IMR-90 (cell line): ENCODE measurements at regions not wholly inside any gene's neighbourhood (a gene's known extent, or its start where the extent isn't known, plus 50 kb on each side); places are given as distances from the start of the nearest gene placed in this dataset.

Source experiments
- ATAC-seq: fragments of 200-7000 bp; cut with Tn5 transposase; 2 replicates; pipeline ENCODE4 v1.9.1; 2020; ENCODE audit warnings: low read depth, mild to moderate bottlenecking, moderate library complexity
- BruUV-seq: library from RNA; stranded (reverse); fragments of 400-500 nt; replicated peaks from 2 replicates; lab custom pipeline; 2021; lab: Mats Ljungman, UMichigan
- CTCF ChIA-PET: fragments of 300-600 bp; formaldehyde crosslinking; extraction: SDS; loops from one replicate; lab custom pipeline; 2021; ENCODE audit warnings: antibody characterized with exemption; lab: Yijun Ruan, JAX
- POLR2A ChIA-PET: fragments of 300-600 bp; sonication (Branson Sonifier 250); formaldehyde crosslinking; loops from one replicate; lab custom pipeline; 2022; ENCODE audit warnings: antibody characterized with exemption; ENCODE audit not compliant: unreplicated experiment; lab: Charles Lee
- DNase-seq: peaks from one replicate; pipeline ENCODE4 v3.0.0; 2013
- H2AFZ ChIP-seq: replicated peaks from 2 replicates; pipeline ENCODE3; 2013; ENCODE audit warnings: low read length, mild to moderate bottlenecking; ENCODE audit not compliant: poor library complexity
- H2AK5ac ChIP-seq: 2 replicates; pipeline ENCODE4 v1.6.1; 2013; ENCODE audit warnings: low read depth, low read length, inconsistent platforms
- H2AK9ac ChIP-seq: replicated peaks from 2 replicates; pipeline ENCODE3; 2013; ENCODE audit warnings: mild to moderate bottlenecking, low read depth, low read length, moderate library complexity; ENCODE audit not compliant: poor library complexity
- H2BK120ac ChIP-seq: 2 replicates; pipeline ENCODE4 v1.6.1; 2013; ENCODE audit warnings: low read depth, low read length, inconsistent platforms
- H2BK15ac ChIP-seq: 3 replicates; pipeline ENCODE4 v1.6.1; 2013; ENCODE audit warnings: low read depth, low read length, inconsistent platforms
- H2BK20ac ChIP-seq: 2 replicates; pipeline ENCODE4 v1.6.1; 2013; ENCODE audit warnings: low read depth, mild to moderate bottlenecking, inconsistent platforms, low read length, moderate library complexity
- H2BK5ac ChIP-seq: 2 replicates; pipeline ENCODE4 v1.6.1; 2013; ENCODE audit warnings: mild to moderate bottlenecking, low read depth, low read length, inconsistent platforms; ENCODE audit not compliant: poor library complexity, severe bottlenecking
- H3K14ac ChIP-seq: replicated peaks from 2 replicates; pipeline ENCODE4 v1.6.1; 2013; ENCODE audit warnings: low read depth, low read length, inconsistent platforms
- H3K18ac ChIP-seq: 2 replicates; pipeline ENCODE4 v1.6.1; 2013; ENCODE audit warnings: low read depth, low read length, control low read depth
- H3K23ac ChIP-seq: 2 replicates; pipeline ENCODE4 v1.6.1; 2013; ENCODE audit warnings: low read depth, low read length, inconsistent platforms
- H3K27ac ChIP-seq: 2 replicates; pipeline ENCODE4 v1.5.1; 2013; ENCODE audit warnings: mild to moderate bottlenecking, control low read depth, low read length; ENCODE audit not compliant: insufficient read depth
- H3K27me3 ChIP-seq: 2 replicates; pipeline ENCODE4 v1.6.1; 2013; ENCODE audit warnings: low read length; ENCODE audit not compliant: control insufficient read depth, insufficient read depth
- H3K36me3 ChIP-seq: 2 replicates; pipeline ENCODE4 v1.6.1; 2013; ENCODE audit warnings: low read length, mixed read lengths; ENCODE audit not compliant: control insufficient read depth, insufficient read depth
- H3K4ac ChIP-seq: 2 replicates; pipeline ENCODE4 v1.6.1; 2013; ENCODE audit warnings: low read depth, low read length, inconsistent platforms
- H3K4me1 ChIP-seq: 2 replicates; pipeline ENCODE4 v1.6.1; 2013; ENCODE audit warnings: low read length, mixed read lengths; ENCODE audit not compliant: control insufficient read depth, insufficient read depth
- H3K4me2 ChIP-seq: 2 replicates; pipeline ENCODE4 v1.6.1; 2013; ENCODE audit warnings: low read depth, mild to moderate bottlenecking, control low read depth, low read length, moderate library complexity
- H3K4me3 ChIP-seq: 2 replicates; pipeline ENCODE4 v1.5.1; 2013; ENCODE audit warnings: low read depth, mild to moderate bottlenecking, control low read depth, low read length, moderate library complexity; ENCODE audit not compliant: insufficient read depth
- H3K56ac ChIP-seq: 2 replicates; pipeline ENCODE4 v1.6.1; 2013; ENCODE audit warnings: low read length, inconsistent platforms; ENCODE audit not compliant: insufficient read depth; ENCODE audit errors: extremely low read depth
- H3K79me1 ChIP-seq, 2 experiments: 2 replicates each; pipeline ENCODE4 v1.6.1; 2013; ENCODE audit warnings: low read length in 2 of 2, inconsistent platforms in 1 of 2, low read depth in 1 of 2
- H3K9ac ChIP-seq: 2 replicates; pipeline ENCODE4 v1.6.1; 2013; ENCODE audit warnings: low read depth, low read length, control low read depth
- H3K9me1 ChIP-seq: 2 replicates; pipeline ENCODE4 v1.6.1; 2013; ENCODE audit warnings: low read length, inconsistent platforms; ENCODE audit not compliant: insufficient read depth
- H3K9me3 ChIP-seq: 2 replicates; pipeline ENCODE4 v1.6.1; 2013; ENCODE audit warnings: low read length; ENCODE audit not compliant: control insufficient read depth, insufficient read depth
- H4K20me1 ChIP-seq: 2 replicates; pipeline ENCODE4 v1.6.1; 2013; ENCODE audit warnings: low read length, inconsistent platforms; ENCODE audit not compliant: insufficient read depth
- H4K5ac ChIP-seq: 2 replicates; pipeline ENCODE4 v1.6.1; 2013; ENCODE audit warnings: mild to moderate bottlenecking, low read depth, low read length, control low read depth
- H4K8ac ChIP-seq, 2 experiments: 2 replicates each; pipeline ENCODE4 v1.6.1; 2013; ENCODE audit warnings: low read depth in 2 of 2, low read length in 2 of 2, control low read depth in 1 of 2, inconsistent platforms in 1 of 2
- H4K91ac ChIP-seq: 2 replicates; pipeline ENCODE4 v1.6.1; 2013; ENCODE audit warnings: low read depth, low read length, inconsistent platforms; ENCODE audit not compliant: insufficient read depth
- BHLHE40 ChIP-seq: fragments of 150-350 bp; IDR thresholded peaks from 2 replicates; pipeline ENCODE4 v1.6.1; 2016; ENCODE audit warnings: mild to moderate bottlenecking, low read depth, low read length
- CEBPB ChIP-seq: IDR thresholded peaks from 2 replicates; pipeline ENCODE4 v1.6.1; 2012; ENCODE audit warnings: low read depth, low read length, improper control_type of control experiment
- CHD1 ChIP-seq: IDR thresholded peaks from 2 replicates; pipeline ENCODE4 v1.6.1; 2012; ENCODE audit warnings: low read depth, low read length, improper control_type of control experiment
- CTCF ChIP-seq: conservative IDR thresholded peaks from 2 replicates; pipeline ENCODE4 v1.5.1; 2012; ENCODE audit warnings: mild to moderate bottlenecking, low read depth, low read length, improper control_type of control experiment
- FOS ChIP-seq: fragments of 150-350 bp; IDR thresholded peaks from 2 replicates; pipeline ENCODE4 v1.6.1; 2016; ENCODE audit warnings: low read depth, low read length
- MAFK ChIP-seq: IDR thresholded peaks from 2 replicates; pipeline ENCODE4 v1.6.1; 2012; ENCODE audit warnings: low read depth, low read length, improper control_type of control experiment
- MAZ ChIP-seq: IDR thresholded peaks from 2 replicates; pipeline ENCODE4 v1.6.1; 2012; ENCODE audit warnings: low read depth, mild to moderate bottlenecking, low read length, improper control_type of control experiment, moderate library complexity, borderline replicate concordance
- MXI1 ChIP-seq: IDR thresholded peaks from 2 replicates; pipeline ENCODE4 v1.6.1; 2012; ENCODE audit warnings: low read depth, mild to moderate bottlenecking, low read length, moderate library complexity, borderline replicate concordance
- NFE2L2 ChIP-seq: fragments of 150-350 bp; IDR thresholded peaks from 2 replicates; pipeline ENCODE4 v1.6.1; 2016; ENCODE audit warnings: low read depth, mild to moderate bottlenecking, low read length
- POLR2A ChIP-seq: IDR thresholded peaks from 2 replicates; pipeline ENCODE4 v1.6.1; 2012; ENCODE audit warnings: mild to moderate bottlenecking, low read depth, low read length
- RAD21 ChIP-seq: IDR thresholded peaks from 2 replicates; pipeline ENCODE4 v1.6.1; 2012; ENCODE audit warnings: low read length, improper control_type of control experiment
- RCOR1 ChIP-seq: IDR thresholded peaks from 2 replicates; pipeline ENCODE4 v1.6.1; 2012; ENCODE audit warnings: mild to moderate bottlenecking, low read length, improper control_type of control experiment; ENCODE audit not compliant: insufficient replicate concordance
- RFX5 ChIP-seq: IDR thresholded peaks from 2 replicates; pipeline ENCODE4 v1.8.0; 2012; ENCODE audit warnings: low read depth, mild to moderate bottlenecking, low read length, moderate library complexity
- SMC3 ChIP-seq: fragments of 150-350 bp; IDR thresholded peaks from 2 replicates; pipeline ENCODE4 v1.6.1; 2016; ENCODE audit warnings: low read depth, mild to moderate bottlenecking, antibody characterized with exemption, low read length, moderate library complexity
- USF2 ChIP-seq: fragments of 150-350 bp; IDR thresholded peaks from 2 replicates; pipeline ENCODE4 v1.6.1; 2017; ENCODE audit warnings: mild to moderate bottlenecking, antibody characterized with exemption, low read length, low read depth
- WGBS, 2 experiments: methylation state at CpG; one replicate each; pipeline versions ENCODE4 v1.1.5 to v1.1.7; 2013; ENCODE audit warnings: missing lambda C conversion rate in 2 of 2; ENCODE audit not compliant: insufficient read length in 1 of 2; ENCODE audit errors: extremely low coverage in 2 of 2; 5-methylcytosine and 5-hydroxymethylcytosine counted together
- dilution Hi-C: fragments of 300-500 bp; cut with HindIII; formaldehyde crosslinking; loops from one replicate; pipeline ENCODE4 v1.14.3; 2018; ENCODE audit warnings: low sequenced_read_pairs; ENCODE audit not compliant: unreplicated experiment
- in situ Hi-C: fragments of 300-500 bp; cut with MboI; formaldehyde crosslinking; loops from 3 replicates; pipeline ENCODE4 v1.14.3; 2019; ENCODE audit warnings: low sequenced_read_pairs, inconsistent platforms, mixed read lengths
- intact Hi-C: fragments of 100-400 bp; cut with micrococcal nuclease; formaldehyde crosslinking; loops from 2 replicates; pipeline ENCODE4 v1.10.0; 2022
- TF ChIP-seq, protein P1 (sequence below): fragments of 150-350 bp; IDR thresholded peaks from 2 replicates; pipeline ENCODE4 v1.6.1; 2016; ENCODE audit warnings: low read depth, mild to moderate bottlenecking, low read length, moderate library complexity, borderline replicate concordance

DNA sequence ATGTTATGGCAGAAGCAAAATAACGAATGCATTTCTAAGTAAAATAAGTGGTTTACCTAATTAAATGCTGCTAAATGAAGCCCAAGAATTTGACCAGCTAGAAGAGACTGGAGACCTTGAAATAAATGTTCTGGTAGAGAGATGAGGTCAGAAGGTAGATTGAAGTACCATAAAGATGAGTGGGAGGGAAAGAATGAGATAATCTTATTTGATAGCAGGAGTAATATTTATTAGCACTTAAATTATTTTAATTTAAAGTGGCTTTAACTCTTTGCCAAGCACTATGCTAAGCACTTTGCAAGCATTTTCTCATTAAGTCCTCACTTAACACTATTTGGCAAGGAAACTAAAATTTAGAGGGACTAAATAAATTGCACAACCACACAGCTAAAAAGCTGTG, 314.9 kb upstream of the CCDC54 start:
- no peak for TF ChIP-seq FOS
- TF ChIP-seq BHLHE40, result no peak
- no peak for TF ChIP-seq RCOR1
- TF ChIP-seq CEBPB, result no peak
- no peak for TF ChIP-seq SMC3
- no peak for TF ChIP-seq CTCF
- no peak for TF ChIP-seq MAZ
- no peak for TF ChIP-seq RAD21
- TF ChIP-seq RFX5, result no peak
- TF ChIP-seq MAFK, result no peak
- no peak for TF ChIP-seq POLR2A
- TF ChIP-seq NFE2L2, result no peak
- TF ChIP-seq MXI1, result no peak
- TF ChIP-seq, protein P1, sequence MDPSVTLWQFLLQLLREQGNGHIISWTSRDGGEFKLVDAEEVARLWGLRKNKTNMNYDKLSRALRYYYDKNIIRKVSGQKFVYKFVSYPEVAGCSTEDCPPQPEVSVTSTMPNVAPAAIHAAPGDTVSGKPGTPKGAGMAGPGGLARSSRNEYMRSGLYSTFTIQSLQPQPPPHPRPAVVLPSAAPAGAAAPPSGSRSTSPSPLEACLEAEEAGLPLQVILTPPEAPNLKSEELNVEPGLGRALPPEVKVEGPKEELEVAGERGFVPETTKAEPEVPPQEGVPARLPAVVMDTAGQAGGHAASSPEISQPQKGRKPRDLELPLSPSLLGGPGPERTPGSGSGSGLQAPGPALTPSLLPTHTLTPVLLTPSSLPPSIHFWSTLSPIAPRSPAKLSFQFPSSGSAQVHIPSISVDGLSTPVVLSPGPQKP, result no peak
- TF ChIP-seq CHD1, result no peak
- TF ChIP-seq USF2, result no peak
- ChIA-PET CTCF (interaction anchor here (0.6 kb wide), 1 partner anchor 1368 kb away, joined by 5 read pairs; no protein-coding TSS in a partner anchor), POLR2A (no interaction called here)
- Histone ChIP-seq H2BK120ac (no peak overlapping the region), H4K5ac (no peak overlapping the region), H3K9me3 (no peaks in the 10 kb centered on the region), H3K79me1 (no peaks in the 10 kb centered on the region), H2AK9ac (no peak overlapping the region), H3K9me1 (0 out of 2 replicates have a peak, but pooled peaks cover 2% of the 10 kb centered on the region), H2AFZ (no peak overlapping the region), H3K27ac (no peak overlapping the region), H3K56ac (no peak overlapping the region), H4K20me1 (no peaks in the 10 kb centered on the region), H3K23ac (no peak overlapping the region), H3K4ac (no peak overlapping the region), H3K4me2 (no peak overlapping the region), H3K14ac (no peak overlapping the region), H4K8ac (no peak overlapping the region), H3K27me3 (no peaks in the 10 kb centered on the region), H3K4me1 (no peaks in the 10 kb centered on the region), H2BK20ac (no peak overlapping the region), H3K9ac (no peak overlapping the region), H4K91ac (no peak overlapping the region), H3K36me3 (no peaks in the 10 kb centered on the region), H2BK5ac (no peak overlapping the region), H3K18ac (no peak overlapping the region), H3K4me3 (no peak overlapping the region), H2AK5ac (no peak overlapping the region), H2BK15ac (no peak overlapping the region)
- no TSS peak for BruUV-seq
- 100% methylated on average over 1 of the region's 1 CpG; no CpG with 5 or more reads in 1 of the 2 experiments for WGBS, 2 experiments
- dilution Hi-C loops, result no loop called here
- intact Hi-C loops, result loop anchor here (5.0 to 10.0 kb wide), 5 partner anchors 200 to 1198 kb away; partner anchors contain the start of gene CBLB
- no peak for ATAC-seq
- in situ Hi-C loops, result no loop called here
- DNase-seq, result no peak
